MM.1S (cell line): ENCODE measurements at regions not wholly inside any gene's neighbourhood (a gene's known extent, or its start where the extent isn't known, plus 50 kb on each side); places are given as distances from the start of the nearest gene placed in this dataset.
"Not testable (repeated sequence)": the region's sequence is repeated elsewhere in the genome, so short reads cannot be mapped to it uniquely, and the experiment has no call there.

ENCODE experiments used
- EZH2 ChIP-seq: fragments of 300-600 bp; sonication (generic); optimal IDR thresholded peaks from 2 replicates; pipeline ENCODE3; 2017; ENCODE audit warnings: low read depth, mild to moderate bottlenecking, antibody characterized with exemption, low read length, mixed read lengths
- EZH2phosphoT487 ChIP-seq: fragments of 300-600 bp; sonication (generic); IDR thresholded peaks from 2 replicates; pipeline ENCODE4 v1.6.1; 2018; ENCODE audit warnings: antibody characterized with exemption, low read length
- TF ChIP-seq, protein P1 (sequence below): fragments of 300-600 bp; sonication (generic); IDR thresholded peaks from 2 replicates; pipeline ENCODE4 v1.5.1; 2016; ENCODE audit warnings: antibody characterized with exemption, low read length, mixed read lengths

DNA sequence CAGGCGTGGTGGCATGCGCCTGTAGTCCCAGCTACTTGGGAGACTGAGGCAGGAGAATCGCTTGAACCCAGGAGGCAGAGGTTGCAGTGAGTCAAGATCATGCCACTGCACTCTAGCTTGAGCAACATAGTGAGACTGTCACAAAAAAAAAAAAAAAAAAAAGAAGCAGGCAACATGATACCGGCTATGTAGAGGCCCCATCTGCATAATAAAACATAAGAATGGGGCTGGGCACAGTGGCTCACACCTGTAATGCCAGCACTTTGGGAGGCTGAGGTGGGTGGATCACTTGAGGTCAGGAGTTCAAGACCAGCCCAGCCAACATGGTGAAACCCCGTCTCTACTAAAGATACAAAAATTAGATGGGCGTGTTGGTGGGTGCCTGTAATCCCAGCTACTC lies 304.7 kb downstream of the GJA1 start:
- TF ChIP-seq, protein P1, sequence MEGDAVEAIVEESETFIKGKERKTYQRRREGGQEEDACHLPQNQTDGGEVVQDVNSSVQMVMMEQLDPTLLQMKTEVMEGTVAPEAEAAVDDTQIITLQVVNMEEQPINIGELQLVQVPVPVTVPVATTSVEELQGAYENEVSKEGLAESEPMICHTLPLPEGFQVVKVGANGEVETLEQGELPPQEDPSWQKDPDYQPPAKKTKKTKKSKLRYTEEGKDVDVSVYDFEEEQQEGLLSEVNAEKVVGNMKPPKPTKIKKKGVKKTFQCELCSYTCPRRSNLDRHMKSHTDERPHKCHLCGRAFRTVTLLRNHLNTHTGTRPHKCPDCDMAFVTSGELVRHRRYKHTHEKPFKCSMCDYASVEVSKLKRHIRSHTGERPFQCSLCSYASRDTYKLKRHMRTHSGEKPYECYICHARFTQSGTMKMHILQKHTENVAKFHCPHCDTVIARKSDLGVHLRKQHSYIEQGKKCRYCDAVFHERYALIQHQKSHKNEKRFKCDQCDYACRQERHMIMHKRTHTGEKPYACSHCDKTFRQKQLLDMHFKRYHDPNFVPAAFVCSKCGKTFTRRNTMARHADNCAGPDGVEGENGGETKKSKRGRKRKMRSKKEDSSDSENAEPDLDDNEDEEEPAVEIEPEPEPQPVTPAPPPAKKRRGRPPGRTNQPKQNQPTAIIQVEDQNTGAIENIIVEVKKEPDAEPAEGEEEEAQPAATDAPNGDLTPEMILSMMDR = not testable (repeated sequence)
- TF ChIP-seq EZH2, EZH2phosphoT487: not testable (repeated sequence)
